Lower leg skin (tissue), 3 donors: ENCODE measurements at regions not wholly inside any gene's neighbourhood (a gene's known extent, or its start where the extent isn't known, plus 50 kb on each side); places are given as distances from the start of the nearest gene placed in this dataset.

Experiments used
- POLR2A ChIP-seq, 2 donors: fragments of 450-650 bp; IDR thresholded peaks; one replicate each; pipeline ENCODE4 v1.6.1; 2016 to 2017; ENCODE audit warnings: antibody characterized with exemption in 2 of 2, mild to moderate bottlenecking in 1 of 2, moderate library complexity in 1 of 2
- TF ChIP-seq, protein P1 (sequence below), 3 donors: fragments of 450-650 bp; IDR thresholded peaks; one replicate each; pipeline ENCODE4 v1.5.1; 2016; ENCODE audit warnings: antibody characterized with exemption in 3 of 3, mild to moderate bottlenecking in 3 of 3, moderate library complexity in 2 of 3

DNA sequence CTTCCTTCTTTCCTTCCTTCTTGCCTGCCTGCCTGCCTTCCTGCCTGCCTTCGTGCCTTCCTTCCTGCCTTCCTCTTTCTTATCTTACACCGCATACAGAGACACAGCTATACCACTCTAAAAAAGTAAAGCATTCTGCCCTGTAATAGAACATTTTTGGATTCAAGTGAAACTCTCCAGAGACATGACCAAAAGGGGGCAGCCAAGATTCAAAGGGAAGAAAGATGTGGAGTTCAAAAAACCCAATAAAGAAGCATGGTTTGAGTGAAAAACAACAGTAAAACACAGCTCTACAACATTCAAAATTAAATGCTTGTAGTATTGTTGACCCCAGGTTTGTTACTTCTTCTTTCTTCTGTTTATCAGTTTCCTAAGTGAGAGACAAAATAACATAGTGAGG, 914.9 kb upstream of the PCDH7 start:
- TF ChIP-seq, protein P1, sequence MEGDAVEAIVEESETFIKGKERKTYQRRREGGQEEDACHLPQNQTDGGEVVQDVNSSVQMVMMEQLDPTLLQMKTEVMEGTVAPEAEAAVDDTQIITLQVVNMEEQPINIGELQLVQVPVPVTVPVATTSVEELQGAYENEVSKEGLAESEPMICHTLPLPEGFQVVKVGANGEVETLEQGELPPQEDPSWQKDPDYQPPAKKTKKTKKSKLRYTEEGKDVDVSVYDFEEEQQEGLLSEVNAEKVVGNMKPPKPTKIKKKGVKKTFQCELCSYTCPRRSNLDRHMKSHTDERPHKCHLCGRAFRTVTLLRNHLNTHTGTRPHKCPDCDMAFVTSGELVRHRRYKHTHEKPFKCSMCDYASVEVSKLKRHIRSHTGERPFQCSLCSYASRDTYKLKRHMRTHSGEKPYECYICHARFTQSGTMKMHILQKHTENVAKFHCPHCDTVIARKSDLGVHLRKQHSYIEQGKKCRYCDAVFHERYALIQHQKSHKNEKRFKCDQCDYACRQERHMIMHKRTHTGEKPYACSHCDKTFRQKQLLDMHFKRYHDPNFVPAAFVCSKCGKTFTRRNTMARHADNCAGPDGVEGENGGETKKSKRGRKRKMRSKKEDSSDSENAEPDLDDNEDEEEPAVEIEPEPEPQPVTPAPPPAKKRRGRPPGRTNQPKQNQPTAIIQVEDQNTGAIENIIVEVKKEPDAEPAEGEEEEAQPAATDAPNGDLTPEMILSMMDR (IDR thresholded peaks at IDR 0.05): no peak
- no peak for TF ChIP-seq POLR2A (IDR thresholded peaks at IDR 0.05)
